ENCODE measurements at regions not wholly inside any gene's neighbourhood (a gene's known extent, or its start where the extent isn't known, plus 50 kb on each side); places are given as distances from the start of the nearest gene placed in this dataset.
"Not testable (repeated sequence)": the region's sequence is repeated elsewhere in the genome, so short reads cannot be mapped to it uniquely, and the experiment has no call there.

DNA sequence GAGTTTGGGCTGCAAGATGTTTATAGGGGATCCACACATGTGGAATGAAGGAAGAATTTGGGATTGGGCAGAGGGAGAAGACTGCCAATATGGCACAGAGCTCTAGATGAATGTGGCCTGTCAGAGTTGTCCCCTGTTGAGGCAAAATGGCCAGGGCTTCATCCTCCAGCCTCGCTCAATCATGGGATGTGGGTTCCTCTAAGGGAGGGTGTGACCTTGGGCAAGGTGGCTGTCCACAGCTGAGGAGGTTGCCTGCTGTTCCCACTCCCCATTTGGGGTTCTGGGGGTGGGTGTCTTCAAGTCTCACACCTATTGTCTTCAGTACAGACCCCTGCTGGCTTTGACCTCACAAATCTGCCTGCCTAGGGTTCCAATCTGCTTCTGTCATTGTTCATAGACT is 121.6 kb upstream of the FAM204A start:
- no peak for DNase-seq

DNA sequence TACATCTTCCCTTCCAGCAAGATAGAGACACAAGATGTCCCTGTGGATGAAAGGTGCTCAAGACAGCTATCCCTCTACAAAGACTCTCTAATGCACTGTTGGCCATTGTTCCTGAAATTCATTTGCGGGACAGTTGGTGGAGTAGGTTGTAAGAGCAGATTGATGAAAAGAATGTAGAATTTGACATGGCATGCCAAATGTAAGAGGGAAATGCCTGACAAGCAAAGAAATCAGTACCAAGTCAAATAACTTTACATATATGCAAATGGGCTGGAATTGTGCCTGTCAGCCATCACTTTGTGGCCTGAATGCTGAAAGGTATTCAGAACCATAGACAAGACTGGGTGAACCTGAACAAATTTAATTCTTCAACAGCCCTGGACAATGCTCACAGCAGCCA is 120.3 kb upstream of the FAM204A start:
- no peak for DNase-seq

DNA sequence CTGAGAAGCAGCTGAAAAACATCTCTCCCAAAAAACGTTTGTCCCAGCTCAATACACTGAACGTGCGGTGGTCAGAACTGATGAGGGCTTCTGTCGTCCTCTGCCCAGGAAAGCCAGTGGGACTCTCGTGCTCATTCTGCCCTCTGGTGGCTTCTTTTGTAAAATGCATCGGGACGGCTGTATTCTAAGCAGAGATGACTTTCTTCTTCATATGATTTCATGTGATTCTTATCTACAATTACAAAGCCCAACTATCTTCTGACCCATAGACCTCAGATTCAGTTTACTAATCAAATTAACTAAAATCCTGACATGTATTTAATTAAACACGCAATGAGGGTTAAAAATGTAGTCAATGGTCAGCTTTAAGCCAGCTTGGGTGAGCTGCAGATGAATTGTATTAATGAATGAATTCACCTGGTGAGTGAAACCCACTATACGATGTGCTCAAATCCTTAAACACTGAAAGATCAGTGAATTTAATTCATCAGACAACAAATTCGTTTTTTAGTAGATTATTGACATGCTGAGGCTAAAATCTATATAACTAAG is 117.6 kb upstream of the FAM204A start:
- peak; percentile 91 for DNase-seq

DNA sequence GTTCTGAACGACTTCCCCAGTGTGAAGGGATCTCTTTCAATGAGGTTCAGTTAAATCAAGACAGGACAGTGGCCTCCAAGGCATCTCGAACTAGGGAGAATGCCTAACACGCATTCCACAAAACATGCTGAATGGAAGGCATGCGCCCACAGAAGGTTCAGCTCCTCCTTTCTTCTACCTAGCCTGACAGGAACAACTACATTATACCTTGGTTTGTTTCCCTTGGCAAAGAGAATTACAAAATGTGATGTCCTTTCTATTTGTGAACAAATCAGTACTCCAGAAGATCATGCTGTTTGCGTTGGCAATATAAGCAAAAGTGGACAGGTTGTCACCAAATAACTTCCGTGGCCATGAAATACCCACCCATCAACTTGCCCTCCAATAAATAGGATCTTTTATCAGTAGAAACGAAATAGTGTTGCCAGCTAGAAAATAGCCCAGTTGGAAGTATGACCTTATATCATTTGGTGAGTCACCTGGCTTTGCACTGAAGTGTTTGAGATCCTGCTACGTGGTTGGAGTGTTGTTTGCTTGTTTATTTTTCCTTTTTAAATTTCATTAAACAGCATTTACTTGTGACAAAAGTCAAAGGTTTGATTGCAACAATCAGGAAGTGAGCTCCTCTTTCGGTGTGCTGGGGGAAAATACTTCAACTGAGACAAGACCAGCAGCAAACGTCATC is 117.0 kb upstream of the FAM204A start:
- DNase-seq: no peak

DNA sequence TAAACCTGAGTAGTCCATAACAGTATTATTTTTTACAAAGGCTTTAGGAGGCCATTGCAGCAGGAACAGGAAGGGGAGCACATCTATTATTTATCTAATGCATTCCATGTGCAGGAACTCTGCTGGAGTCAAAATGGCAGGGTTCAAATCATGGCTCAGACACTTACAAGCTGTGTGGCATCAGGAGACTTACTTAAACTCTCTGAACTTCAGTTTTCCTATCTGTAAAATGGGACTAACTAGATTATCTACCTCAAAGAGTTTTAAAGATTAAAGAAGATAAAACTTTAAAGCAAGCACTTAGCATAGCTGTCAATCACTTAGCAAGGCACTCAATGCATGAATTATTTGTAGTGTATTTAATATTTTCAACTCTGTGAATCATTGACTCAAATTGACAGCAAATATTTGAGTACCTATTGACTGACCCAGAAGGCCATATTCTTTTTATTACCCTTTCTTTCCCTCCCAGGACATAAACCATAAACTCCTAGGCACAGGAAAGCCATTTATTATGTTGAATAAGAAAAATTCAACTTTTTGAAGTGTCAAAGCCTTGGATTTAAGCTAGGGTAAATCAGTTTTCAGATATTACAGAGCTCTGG is 115.8 kb upstream of the FAM204A start:
- DNase-seq: no peak

DNA sequence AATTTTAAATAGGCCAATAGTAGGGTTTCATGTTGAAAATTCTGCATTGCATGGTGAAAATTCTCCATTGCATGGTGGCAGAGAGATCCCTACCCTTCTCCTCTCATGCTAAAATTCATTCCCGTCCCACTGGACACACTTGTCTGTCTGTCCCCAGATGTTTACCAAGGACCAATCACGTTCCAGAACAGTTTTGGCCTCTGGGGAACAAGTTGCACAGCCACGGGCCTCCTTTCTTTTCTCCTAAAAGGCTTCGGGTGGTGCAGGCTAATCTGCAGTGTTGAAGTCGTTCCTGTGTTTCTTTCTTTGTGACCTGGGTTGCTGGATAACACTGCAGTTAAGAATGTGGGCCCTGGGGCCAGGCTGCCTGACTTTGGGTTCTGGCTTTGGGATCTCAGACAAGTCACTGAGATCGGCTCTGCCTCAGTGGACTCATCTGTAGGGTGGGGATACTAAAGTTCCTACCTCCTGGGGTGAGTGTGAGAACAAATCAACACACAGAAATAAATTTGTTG is 113.1 kb upstream of the FAM204A start:
- DNase-seq: no peak

DNA sequence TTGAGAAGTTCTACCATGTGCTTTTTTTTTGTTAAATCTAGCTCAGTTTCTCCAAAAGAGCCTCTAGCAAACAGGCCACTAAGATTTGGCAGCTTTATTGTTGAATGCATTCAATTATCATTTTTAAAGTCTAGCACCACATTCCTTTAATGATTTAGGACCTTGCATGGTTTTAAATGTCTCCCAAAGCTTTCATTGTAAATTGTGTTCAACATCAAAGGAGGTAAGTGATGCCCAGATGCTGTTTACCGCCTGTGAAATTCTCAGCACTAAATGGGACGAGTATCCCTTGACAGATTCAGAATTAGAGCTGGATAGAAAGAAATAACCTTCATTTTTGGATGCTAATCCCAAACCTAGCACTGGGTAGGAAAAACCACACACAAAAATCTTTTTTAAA is 112.1 kb upstream of the FAM204A start:
- DNase-seq: no peak

DNA sequence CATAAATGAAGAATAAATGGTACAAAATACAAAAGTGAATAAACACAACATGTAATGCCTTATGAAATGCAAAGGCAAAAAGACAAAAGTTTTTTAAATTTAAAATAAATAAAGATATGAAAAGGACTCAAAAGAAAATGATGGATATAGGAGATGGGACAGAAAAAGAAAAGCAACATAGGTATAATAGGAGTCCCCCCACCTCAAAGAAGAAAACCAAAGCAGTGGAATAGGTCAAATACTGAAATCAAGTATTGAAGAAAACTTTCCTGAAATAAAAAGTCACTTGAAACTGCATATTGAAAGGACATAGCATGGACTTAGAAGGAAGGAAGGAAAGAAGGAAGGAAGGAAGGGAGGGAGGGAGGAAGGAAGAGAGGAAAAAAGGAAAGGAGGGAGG is 110.0 kb upstream of the FAM204A start:
- no peak for DNase-seq

DNA sequence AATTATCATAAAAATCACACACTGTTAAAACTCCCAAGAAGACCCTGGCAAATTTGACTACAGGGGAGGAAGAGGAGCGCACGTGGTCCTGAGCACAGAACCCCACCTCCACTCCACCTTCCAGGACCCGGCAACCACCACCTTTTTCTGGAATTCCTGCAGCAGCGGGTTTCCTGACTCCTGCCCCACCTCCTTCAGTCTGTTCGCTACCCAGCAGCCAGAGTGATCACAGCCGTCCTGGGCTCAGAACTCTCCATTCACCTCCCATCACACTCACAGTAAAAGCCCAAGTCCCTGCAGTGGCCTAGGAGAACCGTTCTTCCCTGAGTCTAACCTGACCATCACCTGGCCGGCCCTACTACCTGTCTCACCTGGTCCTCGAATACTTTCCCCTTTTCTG is 107.4 kb upstream of the FAM204A start:
- DNase-seq: no peak

DNA sequence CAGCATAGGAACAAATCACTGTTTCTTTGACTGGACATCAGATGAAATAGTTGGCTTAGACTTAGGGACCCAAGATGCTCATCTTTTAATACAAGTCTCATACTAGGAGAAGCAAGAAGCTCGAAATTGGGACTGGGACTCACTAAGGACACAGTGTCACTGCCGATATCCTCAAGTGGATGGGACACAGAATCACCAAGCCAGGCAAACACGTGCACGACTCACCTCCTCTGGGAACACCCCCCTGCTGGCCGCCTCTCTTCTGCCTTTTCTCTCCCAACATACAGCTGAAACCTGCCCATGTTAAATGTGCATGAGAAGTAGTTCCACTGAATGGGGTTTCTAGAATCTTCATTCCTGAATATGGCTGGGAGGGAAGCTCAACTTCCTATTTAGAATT is 106.6 kb upstream of the FAM204A start:
- DNase-seq: no peak

DNA sequence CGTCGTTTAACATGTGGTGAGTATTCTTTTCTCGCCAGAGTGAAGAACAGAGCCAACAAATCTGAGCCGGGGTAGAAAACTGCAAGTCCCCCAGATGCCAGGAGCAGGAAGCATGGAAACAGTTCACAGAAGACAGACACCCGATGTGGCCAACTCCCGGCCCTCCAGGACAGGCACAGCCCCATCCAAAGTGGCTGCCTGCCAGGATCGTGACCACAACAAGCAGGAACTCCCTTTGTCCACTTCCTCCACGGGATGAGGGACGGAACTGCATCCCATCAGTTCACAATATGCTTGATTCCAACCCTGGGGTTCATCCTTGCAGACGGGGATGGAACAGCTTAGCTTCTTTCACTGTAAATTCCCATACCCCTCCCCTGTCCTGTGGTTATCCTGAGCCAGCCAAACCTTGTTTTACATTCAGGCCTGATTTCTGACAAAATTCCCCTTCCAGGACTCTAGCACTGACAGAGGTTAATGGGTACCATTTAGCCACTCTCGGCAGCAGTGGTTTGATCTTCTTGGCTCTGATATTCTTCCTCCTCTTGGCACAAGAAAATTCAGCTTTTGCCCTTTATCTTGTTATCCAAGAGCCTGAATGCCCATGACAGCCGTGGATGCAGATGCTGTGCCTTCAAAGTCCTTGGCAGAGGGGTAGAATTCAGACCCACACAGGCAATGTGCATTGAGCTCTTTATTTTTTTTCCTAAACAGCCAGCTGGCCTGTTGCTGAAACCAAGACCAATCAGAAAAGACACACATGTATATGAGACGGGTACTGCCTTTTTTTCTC is 105.5 kb upstream of the FAM204A start:
- DNase-seq: no peak

DNA sequence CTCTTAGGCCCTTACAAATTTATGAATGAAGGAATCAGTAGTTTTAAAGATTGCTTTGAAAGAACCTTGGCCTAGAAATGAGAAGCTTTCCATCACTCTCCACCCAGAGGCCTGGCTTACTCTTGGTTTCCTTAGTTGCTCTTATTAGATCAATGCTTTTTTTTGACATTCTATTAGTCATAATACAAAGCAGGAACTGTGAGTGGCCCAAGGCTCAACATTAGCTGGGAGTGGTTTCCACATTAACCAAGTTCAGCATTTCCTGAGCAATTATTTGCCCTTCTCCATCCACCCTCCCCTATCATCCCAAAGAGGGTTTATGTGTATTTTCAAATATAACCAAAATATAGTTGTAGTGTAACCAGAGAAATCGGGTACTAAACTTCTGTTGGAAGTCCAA is 103.4 kb upstream of the FAM204A start:
- no peak for DNase-seq

DNA sequence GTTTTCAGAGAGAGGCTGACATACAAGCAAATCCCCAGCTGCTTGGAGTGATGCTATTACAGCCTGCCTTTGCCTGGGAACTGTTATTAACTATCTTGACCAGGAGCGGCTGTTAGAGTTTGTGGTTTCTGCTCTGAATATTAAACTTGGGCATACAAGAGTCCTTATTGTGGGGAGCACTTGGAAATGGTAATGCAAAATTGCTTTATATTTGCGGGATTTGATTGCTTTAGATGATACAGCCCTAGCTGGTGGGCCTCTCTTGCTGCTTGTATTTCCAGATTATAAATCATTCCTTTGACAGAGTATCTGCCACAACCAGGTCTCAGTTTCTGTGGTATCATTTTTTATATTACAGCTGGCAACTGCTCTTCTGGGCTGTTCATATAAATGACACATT is 101.9 kb upstream of the FAM204A start:
- no peak for DNase-seq

DNA sequence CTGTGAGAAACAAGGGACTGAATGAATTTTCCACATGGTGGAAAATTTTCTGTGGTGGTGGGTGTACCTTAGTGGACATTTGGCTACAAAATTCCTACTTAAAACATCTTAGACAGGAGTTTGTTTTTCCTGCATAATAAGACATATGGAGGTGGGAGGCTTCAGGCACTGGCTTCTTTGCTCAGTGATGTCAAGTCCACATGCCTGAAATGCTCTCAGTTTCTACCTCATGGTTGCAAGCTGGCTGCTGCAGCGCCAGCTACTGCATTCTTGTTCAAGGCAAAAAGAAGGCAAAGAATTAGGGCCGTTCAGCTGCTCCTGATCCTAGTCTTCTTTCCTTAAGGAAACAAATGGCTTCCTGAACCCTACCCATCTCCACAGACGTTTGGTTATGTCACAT is 99.9 kb upstream of the FAM204A start:
- no peak for DNase-seq

DNA sequence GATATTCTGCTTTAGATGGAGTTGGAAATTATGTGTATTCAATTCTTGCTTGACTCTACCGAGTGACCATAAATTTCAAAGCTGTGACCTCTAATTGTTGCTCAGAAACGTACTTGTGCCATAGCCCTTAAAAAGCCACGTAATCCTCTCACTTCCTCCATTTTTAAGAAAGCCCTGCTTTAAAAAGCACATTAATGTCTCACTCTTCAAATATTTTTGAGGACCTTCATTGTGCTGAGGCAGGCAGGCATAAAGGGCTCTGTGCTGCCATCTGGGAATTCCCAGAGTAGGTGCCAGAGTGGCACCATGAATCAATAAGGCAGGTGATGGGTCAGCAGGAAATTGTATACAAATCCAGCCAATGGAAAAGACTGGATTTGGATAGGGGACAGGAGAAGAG is 97.7 kb upstream of the FAM204A start:
- no peak for DNase-seq

DNA sequence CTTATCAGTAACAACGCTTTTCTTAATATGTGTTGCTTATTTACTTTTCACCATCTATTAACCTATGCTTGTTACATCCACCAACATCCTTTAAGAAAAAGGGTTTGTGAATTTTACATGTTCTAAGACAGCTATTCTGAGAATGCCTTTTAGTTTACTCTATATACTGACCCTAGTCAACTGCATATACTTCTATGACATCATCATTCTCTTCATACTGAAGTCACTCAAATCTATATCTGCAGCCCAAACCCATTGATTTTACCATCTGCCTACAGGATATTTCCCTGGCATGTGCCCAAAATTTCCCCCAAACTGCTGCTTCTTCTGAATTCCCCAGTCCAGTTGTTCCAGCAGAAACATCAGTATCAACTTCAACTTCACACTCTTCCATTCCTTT is 94.6 kb upstream of the FAM204A start:
- DNase-seq: no peak

DNA sequence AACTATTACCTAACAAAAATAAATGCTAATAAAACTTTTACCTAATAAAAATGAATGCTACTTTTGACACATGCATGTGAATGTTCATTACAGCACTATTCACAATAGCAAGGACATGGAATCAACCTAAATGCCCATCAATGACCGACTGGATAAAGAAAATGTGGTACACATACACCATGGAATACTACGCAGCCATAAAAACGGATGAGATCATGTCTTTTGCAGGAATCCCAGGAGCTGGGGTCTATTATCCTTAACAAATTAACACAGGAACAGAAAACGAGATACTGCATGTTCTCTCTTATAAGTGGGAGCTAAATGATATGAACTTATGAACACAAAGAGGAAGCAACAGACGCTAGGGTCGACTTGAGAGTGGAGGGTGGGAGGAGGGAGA is 88.1 kb upstream of the FAM204A start:
- no peak for DNase-seq

DNA sequence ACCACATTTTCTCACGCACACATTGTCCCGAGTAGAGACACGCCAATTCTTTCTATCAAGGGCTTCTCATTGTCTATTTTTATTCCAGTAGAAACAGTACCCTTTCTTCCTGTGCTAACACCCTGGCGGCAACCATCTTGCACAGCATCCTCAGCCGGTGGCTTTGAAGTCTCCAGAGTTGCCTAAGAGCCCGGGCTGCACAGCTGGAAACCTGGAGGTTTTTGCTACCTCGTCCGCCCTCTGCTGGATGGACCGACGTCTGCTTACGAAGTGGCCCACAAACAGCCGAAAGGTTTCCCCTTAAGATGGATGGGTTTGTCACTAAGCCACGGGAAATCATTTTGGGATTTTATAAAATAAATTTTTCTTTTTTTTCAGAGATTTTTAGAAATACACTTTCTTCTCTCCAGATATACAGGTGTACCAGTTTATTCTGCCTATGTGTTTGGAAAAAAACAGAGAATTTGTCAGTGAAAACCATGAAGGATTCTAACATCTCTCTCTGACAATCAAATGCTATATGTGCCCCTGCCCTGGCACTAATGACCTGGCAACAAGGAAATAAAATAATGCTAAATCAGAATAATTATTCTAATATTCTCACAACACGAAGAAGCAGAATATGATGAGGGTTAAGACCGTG is 81.8 kb upstream of the FAM204A start:
- DNase-seq: peak; percentile 90

DNA sequence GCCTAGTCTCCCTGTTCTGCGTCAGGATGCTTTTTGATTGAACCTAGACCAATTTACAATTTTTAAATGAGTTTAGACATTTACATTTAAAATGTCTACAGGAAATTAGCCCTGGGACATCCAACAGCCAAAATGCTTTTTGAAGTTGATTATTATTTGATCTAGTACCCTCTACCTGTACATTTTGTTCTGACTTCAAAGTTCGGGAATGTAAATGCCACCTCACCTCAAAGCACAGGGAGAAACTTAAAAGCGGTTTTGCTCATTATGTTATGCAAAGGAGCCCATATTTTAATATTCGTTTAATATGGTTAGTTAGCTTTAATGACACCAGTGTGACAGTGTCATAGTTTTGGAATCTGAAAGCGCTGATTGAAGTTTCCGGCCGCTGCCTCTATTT is 80.1 kb upstream of the FAM204A start:
- no peak for DNase-seq

DNA sequence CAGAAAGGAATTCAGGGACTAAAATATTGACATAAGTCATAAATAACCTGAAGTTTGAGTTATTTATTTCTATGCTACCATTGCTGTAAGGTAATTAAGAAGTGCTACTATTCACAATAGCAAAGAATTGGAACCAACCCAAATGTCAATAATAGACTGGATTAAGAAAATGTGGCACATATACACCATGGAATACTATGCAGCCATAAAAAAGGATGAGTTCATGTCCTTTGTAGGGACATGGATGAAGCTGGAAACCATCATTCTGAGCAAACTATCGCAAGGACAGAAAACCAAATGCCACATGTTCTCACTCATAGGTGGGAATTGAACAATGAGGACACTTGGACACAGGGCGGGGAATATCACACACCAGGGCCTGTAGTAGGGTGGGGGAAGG is 77.9 kb upstream of the FAM204A start:
- DNase-seq: not testable (repeated sequence)

DNA sequence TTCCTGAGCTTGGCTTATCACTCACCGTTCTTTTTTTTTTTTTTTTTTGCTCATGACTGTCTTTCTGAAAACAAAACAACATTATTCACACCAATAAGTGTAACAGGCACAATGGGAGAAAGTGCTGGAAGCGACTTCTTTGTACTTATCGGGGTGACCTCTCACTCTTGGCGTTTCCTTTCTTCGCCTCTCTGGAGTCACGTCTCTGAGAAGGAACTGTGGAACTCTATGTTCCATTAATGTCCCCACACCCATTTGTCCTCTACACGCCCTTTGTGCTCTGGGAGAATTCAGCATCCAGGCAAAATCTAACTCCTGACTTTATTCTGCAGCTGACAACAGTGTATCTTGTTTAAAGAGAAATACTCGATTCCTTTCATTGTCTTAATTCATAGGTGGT is 70.8 kb upstream of the FAM204A start:
- DNase-seq: no peak

DNA sequence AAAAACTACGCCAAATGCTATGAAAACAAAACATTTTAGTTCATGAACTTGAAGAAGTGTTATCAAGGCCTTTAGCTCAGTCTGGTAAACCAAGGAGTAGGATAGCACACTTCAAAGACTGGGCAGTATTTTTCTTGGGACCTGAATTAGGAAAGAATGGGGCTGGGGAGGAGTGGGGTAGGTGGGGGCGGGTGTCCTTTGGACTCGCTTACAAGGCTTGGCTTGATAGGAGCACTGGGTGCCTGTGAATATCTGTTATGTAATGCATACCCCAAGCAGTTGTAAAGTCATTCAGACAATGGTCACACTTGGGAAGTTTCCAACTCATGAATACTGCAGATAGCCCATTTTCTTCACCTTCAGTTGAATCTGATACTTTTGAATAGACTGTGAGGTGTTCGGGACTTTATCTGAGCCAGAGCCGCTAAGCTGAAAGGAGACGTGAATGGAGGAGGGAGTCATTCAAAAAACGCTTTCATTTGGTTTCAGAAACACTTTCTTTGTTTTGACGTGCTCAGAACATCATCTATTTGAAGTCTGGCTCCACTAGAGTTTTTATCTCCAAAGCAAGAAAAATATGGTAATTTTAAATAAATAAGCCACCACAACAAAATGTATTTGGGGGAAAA is 70.1 kb upstream of the FAM204A start:
- DNase-seq: no peak

DNA sequence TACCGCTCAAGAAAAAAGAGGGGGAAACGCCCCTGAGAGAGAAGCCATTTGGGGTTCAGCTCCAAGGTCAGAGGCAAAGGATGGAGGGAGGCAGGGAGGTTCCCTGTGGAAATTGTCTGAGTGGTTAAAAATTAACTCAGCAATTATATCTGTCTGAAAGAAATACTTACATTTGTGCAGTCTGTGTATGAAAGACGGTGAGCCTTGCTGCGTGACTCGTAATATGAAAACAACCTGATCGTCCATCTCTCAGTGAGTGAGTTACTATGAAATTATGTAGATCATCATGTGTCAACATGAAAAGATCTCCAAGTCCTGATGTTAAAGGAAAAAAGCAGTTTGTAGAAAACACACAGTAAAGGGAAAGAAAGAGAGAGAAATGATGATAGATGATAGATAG is 67.2 kb upstream of the FAM204A start:
- no peak for DNase-seq

Measured in OCI-M1 (cell line).